K562 (cell line): ENCODE measurements at regions not wholly inside any gene's neighbourhood (a gene's known extent, or its start where the extent isn't known, plus 50 kb on each side); places are given as distances from the start of the nearest gene placed in this dataset.

Source experiments
- CBFB ChIP-seq: sonication (generic); formaldehyde crosslinking; IDR thresholded peaks from 2 replicates; pipeline ENCODE4 v1.4.0; 2020; ENCODE audit warnings: mild to moderate bottlenecking, missing genetic modification reagents
- EGR1 ChIP-seq: fragments of 450-650 bp; conservative IDR thresholded peaks from 2 replicates; pipeline ENCODE4 v1.6.1; 2017; ENCODE audit warnings: mild to moderate bottlenecking
- KLF16 ChIP-seq: IDR thresholded peaks from 2 replicates; pipeline ENCODE4 v1.6.1; 2016; ENCODE audit warnings: antibody characterized with exemption
- NR1H2 ChIP-seq: sonication (generic); formaldehyde crosslinking; IDR thresholded peaks from 2 replicates; pipeline ENCODE4 v1.4.0; 2020; ENCODE audit warnings: mild to moderate bottlenecking, missing genetic modification reagents
- PTRF ChIP-seq: fragments of 450-650 bp; IDR thresholded peaks from 2 replicates; pipeline ENCODE4 v1.6.1; 2016; ENCODE audit warnings: mild to moderate bottlenecking, missing genetic modification characterization, missing compliant biosample characterization
- U2AF2 ChIP-seq: fragments of 200-400 bp; formaldehyde crosslinking; optimal IDR thresholded peaks from 2 replicates; pipeline ENCODE3; 2017; ENCODE audit warnings: low read depth, mild to moderate bottlenecking, low read length
- ZKSCAN3 ChIP-seq: fragments of 250-450 bp; sonication (Bioruptor Pico); IDR thresholded peaks from 2 replicates; pipeline ENCODE4 v1.4.0; 2020
- ZNF76 ChIP-seq: fragments of 250-450 bp; sonication (Bioruptor Pico); IDR thresholded peaks from 2 replicates; pipeline ENCODE4 v1.4.0; 2020; ENCODE audit warnings: mild to moderate bottlenecking, moderate library complexity, borderline replicate concordance
- TF ChIP-seq, protein P1 (sequence below), 3 experiments: IDR thresholded peaks in 2 of 3; conservative IDR thresholded peaks in 1 of 3; 2 replicates each; pipeline ENCODE4 v1.5.1; 2011 to 2012; ENCODE audit warnings: low read length in 3 of 3, mild to moderate bottlenecking in 3 of 3, control low read depth in 2 of 3, improper control_type of control experiment in 1 of 3, inconsistent platforms in 1 of 3, low read depth in 1 of 3, mixed read lengths in 1 of 3, moderate library complexity in 1 of 3; ENCODE audit not compliant: insufficient read depth in 2 of 3
- TF ChIP-seq, protein P2 (sequence below): sonication (generic); formaldehyde crosslinking; IDR thresholded peaks from 2 replicates; pipeline ENCODE4 v1.9.0; 2022; ENCODE audit warnings: mild to moderate bottlenecking, missing genetic modification reagents
- TF ChIP-seq, protein P3 (sequence below): fragments of 200-600 bp; sonication (generic); IDR thresholded peaks from one replicate; pipeline ENCODE4 v1.6.1; 2012; ENCODE audit warnings: mild to moderate bottlenecking, low read depth, low read length, inconsistent platforms

DNA sequence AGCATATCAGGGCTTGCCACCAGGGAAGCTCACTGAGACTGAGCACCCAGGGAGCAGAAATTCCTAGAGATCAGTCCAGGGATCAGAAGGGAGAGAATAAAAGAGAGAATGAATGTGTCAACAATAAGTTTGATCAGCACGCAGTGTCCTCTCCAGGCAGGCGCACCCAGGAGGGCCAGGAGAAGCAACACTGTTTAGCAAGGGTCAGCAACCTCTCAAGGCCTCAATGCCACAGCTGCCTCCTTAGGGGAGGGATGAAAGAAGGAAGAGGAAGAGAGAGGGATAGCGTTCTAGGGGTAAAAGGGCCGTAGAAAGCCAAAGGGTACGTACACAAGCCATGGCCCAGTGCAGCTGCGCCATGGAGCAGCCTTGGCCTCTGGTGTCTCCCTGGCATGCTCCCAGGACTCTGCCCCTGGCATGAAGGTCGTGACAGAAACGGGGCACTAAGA lies 399.8 kb downstream of the SHQ1 start:
- TF ChIP-seq EGR1 (no peak), NR1H2 (CRISPR knock-in tag) (no peak), PTRF (tag) (no peak), KLF16 (no peak), U2AF2 (no peak), ZKSCAN3 (CRISPR knock-in tag) (no peak), ZNF76 (CRISPR knock-in tag) (no peak), CBFB (CRISPR knock-in tag) (no peak)
- TF ChIP-seq, protein P1, sequence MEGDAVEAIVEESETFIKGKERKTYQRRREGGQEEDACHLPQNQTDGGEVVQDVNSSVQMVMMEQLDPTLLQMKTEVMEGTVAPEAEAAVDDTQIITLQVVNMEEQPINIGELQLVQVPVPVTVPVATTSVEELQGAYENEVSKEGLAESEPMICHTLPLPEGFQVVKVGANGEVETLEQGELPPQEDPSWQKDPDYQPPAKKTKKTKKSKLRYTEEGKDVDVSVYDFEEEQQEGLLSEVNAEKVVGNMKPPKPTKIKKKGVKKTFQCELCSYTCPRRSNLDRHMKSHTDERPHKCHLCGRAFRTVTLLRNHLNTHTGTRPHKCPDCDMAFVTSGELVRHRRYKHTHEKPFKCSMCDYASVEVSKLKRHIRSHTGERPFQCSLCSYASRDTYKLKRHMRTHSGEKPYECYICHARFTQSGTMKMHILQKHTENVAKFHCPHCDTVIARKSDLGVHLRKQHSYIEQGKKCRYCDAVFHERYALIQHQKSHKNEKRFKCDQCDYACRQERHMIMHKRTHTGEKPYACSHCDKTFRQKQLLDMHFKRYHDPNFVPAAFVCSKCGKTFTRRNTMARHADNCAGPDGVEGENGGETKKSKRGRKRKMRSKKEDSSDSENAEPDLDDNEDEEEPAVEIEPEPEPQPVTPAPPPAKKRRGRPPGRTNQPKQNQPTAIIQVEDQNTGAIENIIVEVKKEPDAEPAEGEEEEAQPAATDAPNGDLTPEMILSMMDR (IDR thresholded peaks at IDR 0.05 in 2 of 3, conservative IDR thresholded peaks at IDR 0.05 in 1 of 3; ENCODE audit: insufficient read depth in 2 of 3, low read depth in 1 of 3, low read length in 3 of 3): no peak
- TF ChIP-seq, protein P2, sequence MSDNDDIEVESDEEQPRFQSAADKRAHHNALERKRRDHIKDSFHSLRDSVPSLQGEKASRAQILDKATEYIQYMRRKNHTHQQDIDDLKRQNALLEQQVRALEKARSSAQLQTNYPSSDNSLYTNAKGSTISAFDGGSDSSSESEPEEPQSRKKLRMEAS: no peak; the same call in 1 of the 2 replicates
- TF ChIP-seq, protein P3, sequence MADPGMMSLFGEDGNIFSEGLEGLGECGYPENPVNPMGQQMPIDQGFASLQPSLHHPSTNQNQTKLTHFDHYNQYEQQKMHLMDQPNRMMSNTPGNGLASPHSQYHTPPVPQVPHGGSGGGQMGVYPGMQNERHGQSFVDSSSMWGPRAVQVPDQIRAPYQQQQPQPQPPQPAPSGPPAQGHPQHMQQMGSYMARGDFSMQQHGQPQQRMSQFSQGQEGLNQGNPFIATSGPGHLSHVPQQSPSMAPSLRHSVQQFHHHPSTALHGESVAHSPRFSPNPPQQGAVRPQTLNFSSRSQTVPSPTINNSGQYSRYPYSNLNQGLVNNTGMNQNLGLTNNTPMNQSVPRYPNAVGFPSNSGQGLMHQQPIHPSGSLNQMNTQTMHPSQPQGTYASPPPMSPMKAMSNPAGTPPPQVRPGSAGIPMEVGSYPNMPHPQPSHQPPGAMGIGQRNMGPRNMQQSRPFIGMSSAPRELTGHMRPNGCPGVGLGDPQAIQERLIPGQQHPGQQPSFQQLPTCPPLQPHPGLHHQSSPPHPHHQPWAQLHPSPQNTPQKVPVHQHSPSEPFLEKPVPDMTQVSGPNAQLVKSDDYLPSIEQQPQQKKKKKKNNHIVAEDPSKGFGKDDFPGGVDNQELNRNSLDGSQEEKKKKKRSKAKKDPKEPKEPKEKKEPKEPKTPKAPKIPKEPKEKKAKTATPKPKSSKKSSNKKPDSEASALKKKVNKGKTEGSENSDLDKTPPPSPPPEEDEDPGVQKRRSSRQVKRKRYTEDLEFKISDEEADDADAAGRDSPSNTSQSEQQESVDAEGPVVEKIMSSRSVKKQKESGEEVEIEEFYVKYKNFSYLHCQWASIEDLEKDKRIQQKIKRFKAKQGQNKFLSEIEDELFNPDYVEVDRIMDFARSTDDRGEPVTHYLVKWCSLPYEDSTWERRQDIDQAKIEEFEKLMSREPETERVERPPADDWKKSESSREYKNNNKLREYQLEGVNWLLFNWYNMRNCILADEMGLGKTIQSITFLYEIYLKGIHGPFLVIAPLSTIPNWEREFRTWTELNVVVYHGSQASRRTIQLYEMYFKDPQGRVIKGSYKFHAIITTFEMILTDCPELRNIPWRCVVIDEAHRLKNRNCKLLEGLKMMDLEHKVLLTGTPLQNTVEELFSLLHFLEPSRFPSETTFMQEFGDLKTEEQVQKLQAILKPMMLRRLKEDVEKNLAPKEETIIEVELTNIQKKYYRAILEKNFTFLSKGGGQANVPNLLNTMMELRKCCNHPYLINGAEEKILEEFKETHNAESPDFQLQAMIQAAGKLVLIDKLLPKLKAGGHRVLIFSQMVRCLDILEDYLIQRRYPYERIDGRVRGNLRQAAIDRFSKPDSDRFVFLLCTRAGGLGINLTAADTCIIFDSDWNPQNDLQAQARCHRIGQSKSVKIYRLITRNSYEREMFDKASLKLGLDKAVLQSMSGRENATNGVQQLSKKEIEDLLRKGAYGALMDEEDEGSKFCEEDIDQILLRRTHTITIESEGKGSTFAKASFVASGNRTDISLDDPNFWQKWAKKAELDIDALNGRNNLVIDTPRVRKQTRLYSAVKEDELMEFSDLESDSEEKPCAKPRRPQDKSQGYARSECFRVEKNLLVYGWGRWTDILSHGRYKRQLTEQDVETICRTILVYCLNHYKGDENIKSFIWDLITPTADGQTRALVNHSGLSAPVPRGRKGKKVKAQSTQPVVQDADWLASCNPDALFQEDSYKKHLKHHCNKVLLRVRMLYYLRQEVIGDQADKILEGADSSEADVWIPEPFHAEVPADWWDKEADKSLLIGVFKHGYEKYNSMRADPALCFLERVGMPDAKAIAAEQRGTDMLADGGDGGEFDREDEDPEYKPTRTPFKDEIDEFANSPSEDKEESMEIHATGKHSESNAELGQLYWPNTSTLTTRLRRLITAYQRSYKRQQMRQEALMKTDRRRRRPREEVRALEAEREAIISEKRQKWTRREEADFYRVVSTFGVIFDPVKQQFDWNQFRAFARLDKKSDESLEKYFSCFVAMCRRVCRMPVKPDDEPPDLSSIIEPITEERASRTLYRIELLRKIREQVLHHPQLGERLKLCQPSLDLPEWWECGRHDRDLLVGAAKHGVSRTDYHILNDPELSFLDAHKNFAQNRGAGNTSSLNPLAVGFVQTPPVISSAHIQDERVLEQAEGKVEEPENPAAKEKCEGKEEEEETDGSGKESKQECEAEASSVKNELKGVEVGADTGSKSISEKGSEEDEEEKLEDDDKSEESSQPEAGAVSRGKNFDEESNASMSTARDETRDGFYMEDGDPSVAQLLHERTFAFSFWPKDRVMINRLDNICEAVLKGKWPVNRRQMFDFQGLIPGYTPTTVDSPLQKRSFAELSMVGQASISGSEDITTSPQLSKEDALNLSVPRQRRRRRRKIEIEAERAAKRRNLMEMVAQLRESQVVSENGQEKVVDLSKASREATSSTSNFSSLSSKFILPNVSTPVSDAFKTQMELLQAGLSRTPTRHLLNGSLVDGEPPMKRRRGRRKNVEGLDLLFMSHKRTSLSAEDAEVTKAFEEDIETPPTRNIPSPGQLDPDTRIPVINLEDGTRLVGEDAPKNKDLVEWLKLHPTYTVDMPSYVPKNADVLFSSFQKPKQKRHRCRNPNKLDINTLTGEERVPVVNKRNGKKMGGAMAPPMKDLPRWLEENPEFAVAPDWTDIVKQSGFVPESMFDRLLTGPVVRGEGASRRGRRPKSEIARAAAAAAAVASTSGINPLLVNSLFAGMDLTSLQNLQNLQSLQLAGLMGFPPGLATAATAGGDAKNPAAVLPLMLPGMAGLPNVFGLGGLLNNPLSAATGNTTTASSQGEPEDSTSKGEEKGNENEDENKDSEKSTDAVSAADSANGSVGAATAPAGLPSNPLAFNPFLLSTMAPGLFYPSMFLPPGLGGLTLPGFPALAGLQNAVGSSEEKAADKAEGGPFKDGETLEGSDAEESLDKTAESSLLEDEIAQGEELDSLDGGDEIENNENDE: no peak
